G401 (cell line): ENCODE measurements at regions not wholly inside any gene's neighbourhood (a gene's known extent, or its start where the extent isn't known, plus 50 kb on each side); places are given as distances from the start of the nearest gene placed in this dataset.
A peak's percentile ranks its signal among the peaks of the same experiment; 100 is the strongest.
"Not testable (repeated sequence)": the region's sequence is repeated elsewhere in the genome, so short reads cannot be mapped to it uniquely, and the experiment has no call there.

Experiments used
- DNase-seq: peaks from one replicate; pipeline ENCODE4 v3.0.0-alpha.2; 2015; ENCODE audit warnings: low spot score
- in situ Hi-C: cut with HindIII; loops from 2 replicates; pipeline ENCODE4 v1.10.0; 2016; ENCODE audit warnings: low sequenced_read_pairs, mixed read lengths

DNA sequence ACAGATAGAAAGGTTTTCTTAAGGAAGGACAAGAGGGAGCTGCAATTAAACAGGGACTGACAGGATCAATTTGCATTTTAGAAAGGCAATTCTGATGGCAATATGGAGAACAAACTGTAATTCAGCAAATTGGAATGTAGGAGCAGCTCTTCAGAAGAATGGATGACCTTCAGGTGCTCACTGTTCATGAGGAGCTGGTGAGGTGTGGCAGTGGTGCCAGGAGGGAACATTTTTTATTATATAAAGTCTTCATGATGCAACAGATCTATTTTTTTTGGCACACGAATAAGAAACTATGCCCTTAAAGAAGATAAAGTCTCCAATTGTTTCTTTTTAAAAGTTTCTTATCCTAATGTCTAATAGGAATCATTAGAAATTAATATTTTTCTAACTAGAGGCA, 151.7 kb downstream of the SLC38A4 start:
- in situ Hi-C loops, result no loop called here

DNA sequence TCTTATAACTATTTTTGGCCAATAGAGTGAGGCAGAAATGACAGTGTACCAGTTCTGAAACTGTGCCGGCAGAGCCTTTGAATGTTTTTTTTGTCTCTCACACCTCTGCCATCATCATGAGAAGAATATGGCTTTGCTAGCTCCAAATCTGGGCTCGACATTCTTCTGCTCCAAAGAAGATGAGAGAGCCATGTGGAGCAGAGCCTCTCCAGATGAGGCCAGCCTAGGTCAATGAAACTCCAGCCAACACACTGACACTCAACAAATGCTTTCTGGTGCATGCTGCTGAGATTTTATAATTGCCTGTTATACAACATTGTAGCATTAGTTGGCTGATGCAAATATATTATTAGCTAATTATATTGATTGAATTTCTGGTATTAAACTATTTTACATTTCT, 154.7 kb downstream of the SLC38A4 start:
- in situ Hi-C loops, result no loop called here
- no peak for DNase-seq

More for the DNA sequence above, 151.7 kb downstream of the SLC38A4 start:
- no peak for DNase-seq

DNA sequence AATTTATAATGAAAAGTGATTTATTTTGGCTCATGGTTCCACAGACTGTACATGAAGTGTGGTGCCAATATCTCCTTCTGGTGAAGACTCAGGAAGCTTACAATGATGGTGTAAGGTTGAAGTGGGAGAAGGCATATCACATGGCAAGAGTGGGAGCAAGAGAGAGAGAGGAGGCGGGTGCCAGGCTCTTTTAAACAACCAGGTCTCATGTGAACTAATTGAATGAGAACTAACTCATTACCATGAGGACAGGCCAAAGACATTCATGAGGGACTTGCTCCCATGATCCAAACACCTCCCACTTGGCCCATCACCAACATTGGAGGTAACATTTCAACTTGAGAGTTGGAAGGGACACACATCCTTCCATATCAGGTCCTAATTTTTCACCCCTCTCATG, 155.2 kb downstream of the SLC38A4 start:
- in situ Hi-C loops, result no loop called here

DNA sequence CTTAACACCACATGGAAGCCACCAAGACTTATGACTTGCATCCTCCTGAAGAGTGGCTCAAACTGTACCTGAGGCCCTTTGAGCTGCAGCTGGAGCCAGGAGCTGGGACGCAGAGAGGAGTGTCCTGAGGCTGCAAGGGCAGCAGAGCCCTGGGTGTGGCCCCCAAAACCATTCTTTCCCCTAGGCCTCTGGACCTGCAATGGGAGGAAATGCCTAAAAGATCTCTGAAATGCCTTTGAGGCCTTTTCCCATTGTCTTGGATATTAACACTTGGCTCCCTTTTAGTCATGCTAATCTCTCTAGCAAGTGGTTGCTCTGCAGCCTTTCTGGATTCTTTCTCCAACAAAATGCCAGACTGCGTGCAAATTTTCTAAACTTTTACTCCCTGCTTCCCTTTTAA, 156.1 kb downstream of the SLC38A4 start:
- in situ Hi-C loops, result no loop called here
- DNase-seq, result no peak

More for the DNA sequence above, 155.2 kb downstream of the SLC38A4 start:
- no peak for DNase-seq

DNA sequence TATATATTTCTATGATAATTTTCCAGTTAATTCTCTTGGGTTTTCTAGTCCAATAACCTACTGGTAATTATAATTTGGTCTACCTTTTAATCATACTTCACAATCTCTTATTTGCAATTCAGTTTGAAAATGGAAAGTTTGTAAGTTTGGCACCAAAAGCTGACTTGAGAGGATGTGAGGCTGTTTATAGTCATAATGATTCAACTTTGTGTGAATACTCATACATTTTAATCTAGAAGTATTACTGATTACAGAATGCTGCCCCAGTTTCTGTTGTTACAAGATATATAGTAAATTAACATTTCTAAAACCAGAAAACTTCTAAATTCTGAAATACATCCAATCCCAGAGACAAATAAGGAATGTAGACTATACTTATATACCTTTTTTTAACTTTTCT, 158.2 kb downstream of the SLC38A4 start:
- in situ Hi-C loops, result no loop called here

DNA sequence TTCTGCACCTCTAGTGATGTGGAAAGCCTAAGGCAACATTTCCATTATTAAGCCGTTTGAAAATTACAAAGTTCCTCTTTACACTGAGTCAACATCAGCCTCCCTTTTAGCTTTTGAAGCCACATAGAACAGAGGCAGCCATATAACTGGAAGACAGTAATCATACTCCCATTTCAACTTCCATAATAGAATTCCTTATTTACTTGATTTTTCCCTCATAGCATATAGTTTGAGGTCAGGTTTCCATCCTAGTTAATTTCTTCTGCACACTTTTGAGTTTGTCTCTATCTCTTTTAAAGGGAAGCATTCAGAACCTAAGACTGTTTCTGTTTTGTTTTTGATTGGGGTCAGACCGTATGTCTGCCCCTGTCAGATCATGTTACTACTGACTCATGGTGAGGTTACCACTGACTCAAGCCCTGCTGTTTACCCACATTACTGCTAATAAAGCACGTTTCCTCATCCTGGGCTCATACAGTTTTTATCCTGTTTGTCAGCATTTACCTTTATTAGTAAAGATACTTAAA, 161.0 kb downstream of the SLC38A4 start:
- in situ Hi-C loops, result no loop called here
- DNase-seq, result no peak

More for the DNA sequence above, 158.2 kb downstream of the SLC38A4 start:
- no peak for DNase-seq

DNA sequence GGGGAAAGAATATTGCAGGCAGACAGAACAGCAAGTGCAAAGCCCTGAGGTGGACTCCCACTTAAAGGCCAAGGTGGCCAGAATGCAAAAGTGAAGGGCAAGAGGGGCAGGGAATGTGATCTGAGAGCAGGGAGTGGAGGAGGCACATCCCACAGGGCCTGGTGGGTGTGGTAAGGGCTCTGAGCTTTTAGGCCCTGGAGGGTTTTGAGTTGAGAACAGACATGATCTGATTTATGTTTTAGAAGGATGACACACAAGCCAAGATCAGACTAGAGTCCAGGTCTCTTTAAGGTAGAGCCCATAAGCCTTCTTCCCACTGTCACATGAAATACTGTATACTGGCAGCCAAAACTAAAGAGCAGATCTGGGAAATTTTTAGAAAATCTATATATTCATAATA, 162.5 kb downstream of the SLC38A4 start:
- in situ Hi-C loops, result no loop called here
- DNase-seq, result no peak

DNA sequence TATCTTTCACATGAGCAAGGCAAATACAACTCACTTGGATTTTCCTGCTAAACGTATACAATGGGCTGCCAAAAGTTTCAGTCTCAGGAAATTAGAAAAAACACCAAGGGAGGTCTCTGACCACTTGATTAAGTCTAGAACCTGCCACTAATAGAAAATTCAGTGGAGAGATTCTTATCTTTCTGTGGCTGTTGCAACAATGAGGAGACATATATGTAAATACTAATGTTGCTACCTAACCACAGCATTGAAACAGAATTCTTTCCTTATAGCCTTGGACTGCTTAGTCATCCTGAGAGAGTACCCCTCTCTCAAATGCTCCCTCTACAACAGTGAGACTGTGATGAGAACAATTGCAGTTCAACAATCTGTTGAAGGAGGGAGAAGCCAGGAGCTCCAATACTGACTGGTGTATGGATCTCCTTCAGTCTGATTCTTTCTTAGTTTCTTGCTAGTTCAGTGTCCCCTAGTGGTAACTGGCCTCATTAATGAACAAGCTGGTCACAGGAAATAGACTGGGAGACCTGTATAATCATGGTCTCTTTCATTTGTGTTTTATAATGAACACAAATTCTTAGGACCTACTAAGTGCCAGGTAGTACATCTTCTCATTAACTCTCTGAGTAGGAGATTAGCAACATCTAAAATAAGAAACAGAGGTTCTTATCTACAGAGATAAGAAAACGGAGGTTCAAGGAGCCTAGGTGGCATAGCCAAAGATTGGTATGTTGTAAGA, 164.5 kb downstream of the SLC38A4 start:
- in situ Hi-C loops, result no loop called here
- peak; percentile 66 for DNase-seq

DNA sequence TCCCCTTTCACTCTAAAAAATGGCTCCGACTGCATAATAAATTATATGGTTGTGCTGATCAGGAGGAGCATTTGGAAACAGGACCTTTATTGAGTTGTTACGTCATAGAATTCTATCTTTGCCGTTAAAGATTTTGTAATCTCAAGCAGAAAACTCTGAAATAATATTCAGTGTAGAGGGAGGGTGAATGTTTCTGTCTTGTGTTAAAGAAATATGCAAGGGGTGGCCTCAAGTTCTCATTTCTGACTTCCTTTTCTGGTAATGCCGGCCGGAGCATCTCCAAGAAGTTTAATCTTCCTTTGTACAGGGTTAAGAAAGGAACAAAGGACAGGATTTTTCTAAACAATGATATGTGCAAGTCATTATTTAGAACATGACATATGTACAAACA, 165.1 kb downstream of the SLC38A4 start:
- in situ Hi-C loops, result no loop called here

DNA sequence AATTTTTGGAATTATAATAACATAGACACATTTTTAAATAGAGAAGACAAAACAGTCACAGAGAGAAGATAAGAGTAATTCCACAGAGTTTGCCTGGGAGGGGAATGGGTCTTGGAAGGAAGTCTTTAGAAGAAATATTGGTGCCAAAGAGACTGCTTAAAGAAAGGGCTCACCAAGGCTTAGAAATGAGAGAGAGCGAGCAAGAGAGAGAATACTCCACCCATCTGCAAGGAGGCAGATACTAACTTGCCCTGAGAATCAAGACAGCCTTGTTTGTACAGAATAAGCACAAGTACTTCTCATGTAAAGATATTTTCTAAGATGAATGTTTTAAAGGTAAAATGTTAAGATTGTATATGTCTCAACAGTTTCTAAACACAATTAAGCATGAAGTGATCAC, 165.5 kb downstream of the SLC38A4 start:
- in situ Hi-C loops, result no loop called here
- DNase-seq, result no peak

More for the DNA sequence above, 165.1 kb downstream of the SLC38A4 start:
- DNase-seq, result no peak

DNA sequence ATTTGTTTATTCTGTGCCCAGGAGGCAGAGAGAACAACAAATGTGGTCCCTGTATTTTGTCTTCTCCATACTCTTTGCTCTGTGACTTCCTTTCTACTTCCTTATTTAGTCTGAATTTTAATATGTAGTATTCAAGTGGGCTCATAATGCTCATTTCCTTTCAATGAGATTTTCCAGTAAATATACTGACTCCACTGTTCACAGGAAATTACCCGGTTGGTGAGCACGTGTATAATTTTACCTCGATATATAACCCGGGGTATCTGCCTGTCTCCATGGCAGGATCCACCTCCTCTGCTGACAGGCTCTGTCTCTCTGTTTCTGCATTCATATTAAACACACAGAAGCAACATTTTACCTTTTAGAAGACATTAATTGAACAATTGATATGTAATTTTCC, 166.0 kb downstream of the SLC38A4 start:
- in situ Hi-C loops, result no loop called here
- no peak for DNase-seq

DNA sequence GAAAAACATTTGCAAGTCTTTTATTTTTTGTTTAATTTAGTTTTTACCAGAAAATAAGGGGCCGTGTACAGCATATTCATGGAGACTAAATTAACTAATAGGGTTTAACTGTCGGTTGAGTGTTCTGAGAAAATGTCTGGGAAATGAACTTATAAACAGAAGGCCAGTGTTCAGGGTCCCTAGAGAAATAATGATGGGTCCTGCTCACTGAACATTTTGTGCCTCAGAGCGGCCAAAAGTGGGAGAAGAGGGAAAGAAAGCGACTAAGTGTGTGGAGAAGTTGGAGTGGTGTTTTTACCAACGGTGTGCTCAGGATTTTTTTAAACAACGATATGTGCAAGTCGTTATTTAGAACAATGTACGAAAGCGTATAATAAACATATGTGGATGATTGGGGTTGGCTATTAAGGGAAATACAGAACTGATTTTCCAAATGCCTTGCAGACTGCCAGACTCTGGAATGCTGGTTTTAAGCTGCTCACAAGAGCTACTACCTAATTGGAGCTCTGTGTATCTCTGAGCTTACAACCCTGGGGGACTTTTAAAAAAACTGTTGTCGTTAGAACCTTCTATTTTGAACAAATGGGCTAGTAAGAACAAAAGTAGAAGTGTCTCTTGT, 166.7 kb downstream of the SLC38A4 start:
- in situ Hi-C loops, result no loop called here
- no peak for DNase-seq

DNA sequence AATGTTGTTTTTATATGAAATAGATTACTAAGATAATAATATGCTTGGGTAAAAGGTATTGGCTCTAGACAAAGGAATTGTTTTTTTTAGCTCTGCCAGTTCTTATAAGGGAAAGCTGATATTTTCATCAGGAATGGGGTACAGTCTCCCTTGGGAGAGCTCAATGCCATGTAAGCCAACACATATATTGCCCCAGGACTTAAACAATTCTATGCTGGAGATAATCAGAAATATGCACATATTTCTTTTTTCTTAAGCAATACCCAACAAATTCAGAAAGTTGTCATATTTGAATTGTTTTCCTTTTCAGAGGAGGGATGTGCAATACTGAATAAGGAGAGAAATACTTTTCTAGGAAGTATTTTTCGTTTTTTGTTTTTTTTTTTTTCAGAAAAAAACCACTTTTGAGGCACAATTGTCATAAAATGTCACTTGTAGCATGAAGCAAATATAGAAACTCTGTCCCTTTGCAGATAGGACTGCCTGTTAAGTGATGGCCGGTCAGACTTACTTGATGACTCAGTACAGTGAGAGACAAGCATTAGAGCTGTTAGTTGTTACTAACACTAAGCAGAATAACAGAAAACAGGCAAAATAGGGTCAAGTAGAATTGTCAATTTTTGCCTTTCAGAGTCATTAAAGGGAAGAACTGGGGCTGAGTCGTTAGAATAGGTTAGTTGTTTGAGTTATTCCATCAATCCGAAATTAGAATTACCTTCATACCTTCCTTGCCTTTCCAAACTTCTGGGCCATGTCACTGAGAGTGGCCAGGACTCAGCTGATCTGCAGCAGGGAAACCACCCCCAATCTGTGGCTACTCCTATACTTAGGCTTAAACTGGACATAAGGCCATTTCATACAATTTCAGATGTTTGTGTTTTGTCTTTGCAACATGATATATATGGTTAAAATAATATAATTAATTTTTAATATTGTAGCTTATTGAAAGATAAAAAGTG, 168.1 kb downstream of the SLC38A4 start:
- DNase-seq, result no peak
- in situ Hi-C loops, result no loop called here

DNA sequence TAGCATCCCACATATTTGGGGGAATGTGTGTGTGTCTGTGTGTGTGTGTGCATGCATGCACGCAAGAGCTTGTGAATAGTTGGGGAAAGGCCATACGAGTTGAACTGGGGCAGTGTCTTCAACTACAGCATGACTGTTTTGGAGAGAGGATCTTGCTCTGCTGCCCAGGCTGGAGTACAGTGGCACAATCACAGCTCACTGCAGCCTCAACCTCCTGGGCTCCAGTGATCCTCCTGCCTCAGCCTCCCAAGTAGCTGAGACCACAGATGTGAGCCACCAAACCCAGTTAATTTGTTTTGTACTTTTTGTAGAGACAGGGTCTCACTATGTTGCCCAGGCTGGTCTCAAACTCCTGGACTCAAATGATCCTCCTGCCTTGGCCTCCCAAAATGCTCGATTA, 169.8 kb downstream of the SLC38A4 start:
- DNase-seq, in situ Hi-C loops: not testable (repeated sequence)

DNA sequence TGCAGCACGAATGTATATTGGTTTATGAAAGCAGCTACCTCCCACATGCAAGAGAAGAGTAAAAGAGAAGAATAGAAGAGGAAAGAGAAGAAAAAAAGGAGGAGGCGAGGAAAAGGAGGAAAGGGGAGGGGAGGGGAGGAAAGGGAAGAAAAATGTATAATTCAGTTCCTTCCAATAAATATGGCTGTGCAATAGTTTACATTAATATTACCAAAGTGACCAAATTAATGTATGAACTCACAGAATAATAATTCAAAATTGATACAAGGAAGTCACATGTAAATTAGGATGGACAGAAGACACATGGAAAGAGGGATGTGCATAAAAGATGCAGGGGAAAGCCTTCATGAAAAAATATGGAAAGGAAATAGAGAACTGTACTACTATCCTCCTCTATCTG, 172.5 kb downstream of the SLC38A4 start:
- DNase-seq, result no peak
- in situ Hi-C loops, result no loop called here

DNA sequence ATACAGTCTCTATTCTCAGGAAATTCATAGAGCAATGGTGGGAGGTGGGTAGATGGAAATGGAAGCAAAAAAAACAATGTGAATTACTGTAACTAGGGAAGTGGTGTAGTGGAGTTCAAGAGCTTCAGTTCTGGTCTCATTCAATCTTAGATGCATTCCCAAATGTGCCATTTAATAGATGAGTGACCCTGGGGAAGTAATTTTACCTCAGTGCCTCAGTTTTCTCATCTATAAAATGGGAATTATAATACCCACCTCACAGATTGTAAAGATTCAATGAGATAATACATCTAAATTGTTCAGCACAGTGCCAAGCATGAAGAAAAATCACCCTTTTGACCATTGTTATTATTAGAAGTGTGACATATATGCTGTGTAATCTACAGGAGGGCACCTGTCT, 173.1 kb downstream of the SLC38A4 start:
- in situ Hi-C loops, result no loop called here

DNA sequence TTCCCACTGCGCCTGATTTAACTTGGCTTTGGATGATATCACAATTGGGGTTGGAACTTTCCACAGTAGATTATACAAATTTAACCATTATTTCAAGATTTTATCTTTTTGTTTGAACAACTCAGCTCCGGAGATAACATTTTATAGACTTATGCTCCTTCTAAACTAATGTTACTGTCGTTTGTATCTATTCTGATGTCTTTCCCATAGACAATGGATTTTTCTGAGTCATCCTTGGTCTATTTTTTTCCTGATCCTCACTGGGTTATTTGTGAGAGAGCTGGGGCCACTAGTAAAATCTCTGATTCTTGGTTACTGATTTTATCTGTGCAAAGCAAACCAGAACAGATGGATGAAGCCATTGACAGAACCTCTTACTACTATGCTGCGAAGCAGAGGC, 175.1 kb downstream of the SLC38A4 start:
- DNase-seq, result no peak
- in situ Hi-C loops, result no loop called here

More for the DNA sequence above, 173.1 kb downstream of the SLC38A4 start:
- no peak for DNase-seq

DNA sequence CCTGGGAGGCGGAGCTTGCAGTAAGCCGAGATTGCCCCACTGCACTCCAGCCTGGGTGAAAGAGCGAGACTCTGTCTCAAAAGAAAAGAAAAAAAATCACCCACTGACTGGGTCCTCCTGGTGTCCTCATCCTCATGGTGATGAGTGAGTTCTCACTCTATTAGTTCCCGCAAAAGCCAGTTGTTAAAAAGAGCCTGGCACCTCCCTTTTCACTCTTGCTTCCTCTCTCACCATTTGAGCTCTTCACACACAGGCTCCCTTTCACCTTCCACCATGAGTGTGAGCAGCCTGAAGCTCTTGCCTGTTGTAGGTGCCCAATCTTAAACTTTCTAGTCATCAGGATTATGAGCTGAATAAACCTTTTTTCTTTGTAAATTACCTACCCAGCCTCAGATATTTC, 176.4 kb downstream of the SLC38A4 start:
- no peak for DNase-seq
- in situ Hi-C loops, result no loop called here

DNA sequence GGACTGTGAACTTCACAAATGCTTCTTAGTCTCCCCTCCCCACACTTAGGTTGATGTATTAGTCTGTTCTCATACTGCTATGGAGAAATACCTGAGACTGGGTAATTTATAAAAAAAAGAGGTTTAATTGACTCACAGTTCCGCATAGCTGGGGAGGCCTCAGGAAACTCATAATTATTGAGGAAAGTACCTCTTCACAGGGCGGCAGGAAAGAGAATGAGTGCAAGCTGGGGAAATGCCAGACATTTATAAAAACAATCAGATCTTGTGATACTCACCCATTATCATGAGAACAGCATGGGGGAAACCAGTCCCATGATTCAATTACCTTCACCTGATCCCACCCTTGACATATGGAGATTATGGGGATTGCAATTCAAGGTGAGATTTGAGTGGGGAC, 178.8 kb downstream of the SLC38A4 start:
- DNase-seq, result no peak
- in situ Hi-C loops, result no loop called here

DNA sequence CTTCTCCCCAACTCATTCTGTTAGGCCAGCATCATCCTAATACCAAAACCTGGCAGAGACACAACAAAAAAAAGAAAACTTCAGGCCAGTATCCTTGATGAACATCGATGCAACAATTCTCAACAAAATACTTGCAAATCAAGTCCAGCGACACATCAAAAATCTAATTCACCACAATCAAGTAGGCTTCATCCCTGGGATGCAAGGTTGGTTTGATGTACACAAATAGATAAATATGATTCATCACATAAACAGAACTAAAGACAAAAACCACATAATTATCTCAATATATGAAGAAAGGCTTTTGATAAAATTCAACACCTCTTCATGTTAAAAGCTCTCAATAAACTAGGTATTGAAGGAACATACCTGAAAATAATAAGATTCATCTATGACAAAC, 184.1 kb downstream of the SLC38A4 start:
- in situ Hi-C loops, DNase-seq: not testable (repeated sequence)
